K562 (cell line): ENCODE measurements at regions not wholly inside any gene's neighbourhood (a gene's known extent, or its start where the extent isn't known, plus 50 kb on each side); places are given as distances from the start of the nearest gene placed in this dataset.

ENCODE experiments used
- CHD7 ChIP-seq: fragments of 200-600 bp; sonication (generic); IDR thresholded peaks from one replicate; pipeline ENCODE4 v1.6.1; 2012; ENCODE audit warnings: mild to moderate bottlenecking, low read depth, low read length, inconsistent platforms
- JUND ChIP-seq, 2 experiments: IDR thresholded peaks; 2 replicates in 1 of 2; 3 replicates in 1 of 2; pipeline ENCODE4 v1.6.1; 2011; ENCODE audit warnings: borderline replicate concordance in 2 of 2, low read depth in 2 of 2, low read length in 2 of 2, improper control_type of control experiment in 1 of 2, missing biosample characterization in 1 of 2, missing genetic modification characterization in 1 of 2, missing genetic modification reagents in 1 of 2
- SRSF3 ChIP-seq: fragments of 200-400 bp; formaldehyde crosslinking; IDR thresholded peaks from 2 replicates; pipeline ENCODE4 v1.6.1; 2016; ENCODE audit warnings: mild to moderate bottlenecking, low read length, moderate library complexity; ENCODE audit not compliant: insufficient read depth
- TFAM ChIP-seq: fragments of 250-450 bp; sonication (Bioruptor Pico); conservative IDR thresholded peaks from 2 replicates; pipeline ENCODE4 v1.5.0; 2021; ENCODE audit warnings: mild to moderate bottlenecking, moderate library complexity
- ZBTB2 ChIP-seq: fragments of 450-650 bp; IDR thresholded peaks from 2 replicates; pipeline ENCODE4 v1.6.1; 2016; ENCODE audit warnings: antibody characterized with exemption
- ZSCAN32 ChIP-seq: fragments of 450-650 bp; formaldehyde crosslinking; IDR thresholded peaks from 2 replicates; pipeline ENCODE4 v1.4.0; 2020; ENCODE audit warnings: mild to moderate bottlenecking, moderate library complexity

- TF ChIP-seq ZBTB2 (0 out of 2 replicates have a peak, but pooled peaks have one; percentile 41), CHD7 (no peak), TFAM (CRISPR knock-in tag) (no peak), SRSF3 (no peak), JUND (IDR thresholded peaks at IDR 0.05; ENCODE audit: borderline replicate concordance, low read depth, low read length) (no peak), JUND (tag; IDR thresholded peaks at IDR 0.05; ENCODE audit: borderline replicate concordance, low read depth, low read length) (no peak), ZSCAN32 (CRISPR knock-in tag) (no peak)
- TF ChIP-seq, all 486 proteins: peak for 31
These were observed 53.1 kb downstream of the MRPL36 start (continued) for GRCh38 chr5:1746371-1747078.
